ENCODE measurements at regions not wholly inside any gene's neighbourhood (a gene's known extent, or its start where the extent isn't known, plus 50 kb on each side); places are given as distances from the start of the nearest gene placed in this dataset.
"Not testable (repeated sequence)": the region's sequence is repeated elsewhere in the genome, so short reads cannot be mapped to it uniquely, and the experiment has no call there.

- no peak for DNase-seq
Observed at GRCh38 chr9:97176206-97176605, 131.3 kb upstream of the CCDC180 start.

GRCh38 chr9:97168174-97168573 is 129.2 kb upstream of the CTSV start:
- peak; percentile 74 for DNase-seq

DNA sequence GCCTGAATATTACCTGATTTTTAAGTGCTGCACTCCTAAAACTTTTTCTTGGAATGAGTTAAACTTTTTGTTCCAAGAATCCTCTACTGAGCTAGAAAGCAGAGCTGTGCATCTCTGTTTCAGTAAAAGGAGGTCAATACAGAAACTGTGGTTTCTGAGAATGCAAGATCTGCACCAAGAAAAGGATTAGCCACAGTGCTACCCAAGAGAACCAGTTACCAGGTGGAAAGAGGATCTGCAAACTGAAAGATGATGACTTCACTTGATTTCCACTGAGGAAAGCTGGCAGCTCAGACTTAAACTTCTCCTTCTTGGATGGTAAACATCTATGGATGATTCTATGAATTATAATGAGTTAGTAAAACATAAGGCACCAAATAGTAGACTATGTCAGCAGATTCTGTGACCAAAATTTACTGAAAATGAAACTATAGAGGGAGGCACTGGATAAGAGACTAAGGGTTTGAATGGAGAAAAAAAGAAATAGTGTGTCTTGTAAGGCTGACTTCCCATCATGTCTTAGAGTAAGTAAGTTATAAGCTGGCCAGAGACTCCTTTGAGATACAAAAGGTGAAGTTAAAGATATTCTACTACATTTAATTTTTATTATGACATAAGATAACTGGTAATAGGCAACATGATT is 127.7 kb upstream of the CTSV start:
- not testable (repeated sequence) for DNase-seq

DNA sequence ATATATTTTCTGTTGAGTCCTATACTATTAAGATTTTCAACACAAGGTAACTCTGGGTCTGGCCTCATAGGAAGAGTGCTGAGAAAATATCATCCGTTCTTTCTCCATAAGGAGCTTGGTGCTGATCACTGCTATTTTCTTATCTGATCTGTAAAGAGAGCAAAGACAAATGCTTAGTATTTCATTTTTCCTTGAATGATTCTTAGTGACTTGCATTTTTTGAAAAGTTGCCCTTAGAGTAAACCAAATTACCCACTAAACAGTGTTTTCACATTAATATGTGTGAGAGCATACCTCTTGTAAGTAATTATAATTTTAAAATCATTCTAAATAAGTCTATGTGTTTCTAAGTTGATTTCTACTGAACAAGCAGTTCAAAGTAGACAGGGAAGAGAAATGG is 121.3 kb upstream of the CTSV start:
- DNase-seq = no peak

DNA sequence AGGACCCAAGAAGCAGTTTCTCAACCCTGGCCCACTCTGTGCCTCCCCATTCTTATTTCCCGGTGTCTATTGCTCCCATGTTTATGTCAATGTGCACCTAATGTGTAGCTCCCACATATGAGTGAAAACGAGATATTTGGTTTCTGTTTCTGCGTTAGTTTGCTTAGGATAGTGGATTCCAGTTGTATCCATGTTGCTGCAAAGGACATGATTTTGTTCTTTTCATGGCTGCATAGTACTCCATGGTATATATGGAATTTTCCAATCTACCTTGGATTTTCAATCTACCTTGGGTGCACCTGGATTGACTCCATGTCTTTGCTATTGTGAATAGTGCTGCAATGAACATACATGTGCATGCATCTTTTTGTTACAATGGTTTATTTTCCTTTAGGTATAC is 119.8 kb upstream of the CTSV start:
- DNase-seq = not testable (repeated sequence)

DNA sequence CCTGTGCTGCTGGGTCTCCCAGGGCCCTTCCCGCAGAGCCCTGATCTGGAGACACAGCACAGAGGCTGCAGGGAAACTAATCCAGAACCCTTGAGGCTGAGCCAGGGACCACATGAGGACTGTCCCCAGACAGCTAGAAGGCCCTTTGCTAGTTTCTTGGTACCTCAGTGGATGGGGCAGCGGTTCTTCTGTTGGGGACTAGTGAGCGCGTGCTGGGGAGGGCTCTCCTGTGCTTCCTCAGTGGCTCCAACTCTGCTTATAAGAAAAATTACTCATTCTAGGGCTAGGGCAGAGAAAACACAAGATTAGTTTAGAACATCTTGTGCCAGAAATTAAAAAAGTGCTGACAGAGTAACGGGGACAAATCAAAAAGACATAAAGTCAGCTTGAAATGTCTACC is 116.5 kb upstream of the CTSV start:
- DNase-seq = not testable (repeated sequence)

DNA sequence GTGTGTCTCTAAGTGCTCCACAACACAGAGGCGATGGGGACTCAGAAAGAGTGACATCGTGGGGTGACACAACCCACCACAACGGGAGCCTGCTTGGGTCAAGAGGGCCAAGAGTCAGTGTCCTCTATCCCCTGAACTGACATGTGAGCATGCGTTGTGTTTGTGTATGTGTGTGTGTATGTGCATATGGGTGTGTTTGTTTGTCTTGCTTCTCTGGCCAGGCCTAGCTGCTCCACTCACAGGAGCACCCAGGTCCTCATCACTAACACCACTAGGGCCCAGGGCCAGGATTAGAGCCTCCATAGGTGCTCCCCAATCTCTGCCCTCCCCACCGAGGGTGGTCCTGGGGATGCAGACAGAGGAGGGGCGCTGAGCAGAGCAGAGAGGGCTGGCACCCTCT is 115.0 kb upstream of the CTSV start:
- DNase-seq = no peak

- DNase-seq = not testable (repeated sequence)
Observed at GRCh38 chr9:97153160-97153559, 114.2 kb upstream of the CTSV start.

- not testable (repeated sequence) for DNase-seq
Observed at GRCh38 chr9:97150471-97150870, 111.5 kb upstream of the CTSV start.

- not testable (repeated sequence) for DNase-seq
Observed at GRCh38 chr9:97148428-97148827, 109.5 kb upstream of the CTSV start.

DNA sequence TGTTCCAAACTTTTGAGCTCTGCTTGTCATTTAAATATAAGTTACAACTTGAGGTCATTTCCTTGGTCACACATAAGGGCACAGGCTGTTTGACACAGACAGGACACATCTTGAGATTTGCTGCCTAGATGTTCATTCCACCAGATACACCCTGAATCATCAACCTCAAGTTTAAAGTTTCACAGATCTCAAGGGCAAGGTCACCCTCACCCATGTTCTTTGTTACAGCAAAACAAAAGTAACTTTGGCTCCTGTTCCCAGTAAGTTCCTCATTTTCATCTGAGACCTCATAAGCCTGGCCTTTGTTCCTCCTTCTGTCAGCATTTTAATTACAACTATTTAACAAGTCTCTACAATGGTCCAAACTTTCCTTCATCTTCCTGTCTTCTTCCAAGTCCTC is 106.7 kb upstream of the CTSV start:
- not testable (repeated sequence) for DNase-seq

DNA sequence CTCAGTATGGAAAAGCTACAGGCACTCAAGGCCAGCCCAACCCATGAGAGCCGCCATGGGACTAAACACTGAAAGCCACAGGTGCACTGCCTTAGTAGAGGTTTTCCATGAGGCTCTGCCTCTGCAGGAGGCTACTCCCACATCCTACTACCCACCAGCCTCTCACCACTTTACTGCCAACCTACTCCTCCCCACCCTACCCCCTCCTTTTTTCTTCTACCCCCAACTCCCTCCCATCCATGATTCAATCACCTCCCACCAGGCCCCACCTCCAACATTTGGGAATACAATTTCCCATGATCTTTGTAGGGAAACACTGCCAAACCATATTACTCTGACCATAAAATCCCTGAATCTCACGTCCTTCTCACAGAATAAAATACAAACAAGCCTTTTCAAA is 101.6 kb upstream of the CTSV start:
- no peak for DNase-seq

DNA sequence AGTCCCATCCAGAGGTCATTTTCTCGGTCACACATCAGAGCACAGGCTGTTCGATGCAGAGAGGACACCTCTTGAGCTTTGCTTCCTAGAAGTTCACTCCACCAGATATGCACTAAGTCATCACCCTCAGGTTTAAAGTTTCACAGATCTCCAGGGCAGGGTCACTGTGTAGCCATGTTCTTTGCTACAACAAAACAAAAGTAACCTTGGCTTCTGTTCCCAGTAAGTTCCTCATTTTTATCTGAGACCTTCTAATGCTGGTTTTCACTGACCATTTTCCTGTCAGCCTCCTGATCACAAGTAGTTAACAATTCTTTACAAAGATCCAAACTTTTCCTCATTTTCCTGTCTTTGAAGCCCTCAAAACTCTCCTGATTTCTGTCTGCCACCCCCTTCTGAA is 97.5 kb upstream of the CTSV start:
- DNase-seq = no peak

DNA sequence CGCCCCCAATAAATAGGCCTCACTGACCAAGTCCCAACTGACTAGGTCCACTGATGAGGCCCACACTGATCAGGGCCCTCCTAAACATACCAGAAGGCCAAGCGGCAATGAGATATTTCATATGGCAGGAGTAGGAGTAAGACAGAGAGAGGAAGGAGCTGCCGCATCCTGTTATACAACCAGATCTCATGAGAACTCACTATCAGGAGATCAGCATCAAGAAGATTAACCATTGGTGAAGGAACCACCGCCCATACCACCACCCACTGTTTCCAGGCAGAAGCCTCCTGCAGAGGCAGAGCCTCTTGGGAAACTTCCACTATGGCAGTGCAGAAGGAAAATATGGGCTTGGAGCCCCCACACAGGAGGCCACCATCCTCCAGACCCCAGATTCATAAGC is 95.0 kb upstream of the CTSV start:
- not testable (repeated sequence) for DNase-seq

GRCh38 chr9:97132865-97133264 is 93.9 kb upstream of the CTSV start:
- DNase-seq = no peak

- DNase-seq = not testable (repeated sequence)
Observed at GRCh38 chr9:97130864-97131263, 91.9 kb upstream of the CTSV start.

DNA sequence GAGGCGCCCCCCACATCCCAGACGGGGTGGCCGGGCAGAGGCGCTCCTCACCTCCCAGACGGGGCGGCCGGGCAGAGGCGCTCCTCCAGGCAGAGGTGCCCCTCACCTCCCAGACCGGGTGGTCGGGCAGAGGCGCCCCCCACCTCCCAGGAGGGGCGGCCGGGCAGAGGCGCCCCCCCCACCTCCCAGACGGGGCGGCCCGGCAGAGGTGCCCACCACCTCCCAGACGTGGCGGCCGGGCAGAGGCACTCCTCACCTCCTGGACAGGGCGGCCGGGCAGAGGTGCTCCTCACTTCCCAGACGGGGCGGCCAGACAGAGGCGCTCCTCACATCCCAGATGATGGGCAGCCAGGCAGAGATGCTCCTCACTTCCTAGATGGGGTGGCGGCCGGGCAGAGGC is 91.4 kb upstream of the CTSV start:
- not testable (repeated sequence) for DNase-seq

GRCh38 chr9:97128919-97129318 is 90.0 kb upstream of the CTSV start:
- no peak for DNase-seq

GRCh38 chr9:97124256-97124655 is 85.3 kb upstream of the CTSV start:
- no peak for DNase-seq

GRCh38 chr9:97110696-97111095 is 71.8 kb upstream of the CTSV start:
- DNase-seq = no peak

DNA sequence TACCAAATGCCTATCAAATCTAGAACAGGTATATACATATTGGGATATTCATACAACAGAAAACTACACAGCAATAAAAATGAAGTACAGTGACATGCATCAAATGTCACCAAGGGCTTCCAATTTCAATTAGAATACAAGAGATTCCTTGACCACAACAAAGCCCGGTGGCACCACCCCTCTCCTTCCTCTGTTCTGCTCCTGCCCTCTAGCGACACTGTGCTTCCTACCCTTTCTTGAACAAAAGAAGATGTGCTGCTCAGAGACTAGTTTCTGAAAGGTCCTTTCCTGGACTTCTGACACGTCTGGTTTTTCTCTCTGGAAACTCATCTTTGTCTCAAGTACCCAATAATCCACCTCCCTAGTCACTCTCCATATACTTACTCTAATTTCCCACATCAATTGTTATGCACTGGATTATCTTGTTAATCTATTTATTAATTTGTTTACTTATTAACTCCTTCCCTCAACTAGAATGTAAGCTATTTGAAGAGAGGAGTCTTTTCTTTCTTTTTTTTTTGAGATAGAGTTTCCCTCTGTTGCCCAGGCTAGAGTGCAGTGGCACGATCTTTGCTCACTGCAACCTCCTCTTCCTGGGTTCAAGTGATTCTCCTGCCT is 70.4 kb upstream of the CTSV start:
- DNase-seq = peak; percentile 81

DNA sequence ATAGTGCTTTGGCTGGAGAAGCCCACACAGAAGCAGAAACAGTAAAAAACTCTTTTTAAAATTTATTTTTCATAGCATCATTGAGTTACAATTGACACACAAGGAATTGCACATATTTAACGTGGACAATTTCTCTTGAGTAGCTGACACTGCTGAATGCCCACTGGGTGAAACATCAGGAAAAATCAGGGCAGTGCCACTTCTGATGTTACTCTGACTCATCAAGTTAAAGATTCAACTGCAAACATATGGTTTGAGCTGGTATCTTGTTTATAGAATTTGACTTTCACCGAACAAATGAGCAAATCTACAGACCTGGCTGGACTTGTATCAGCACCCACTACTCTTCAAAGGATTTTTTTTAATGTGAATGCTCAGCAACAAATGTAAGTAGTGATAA is 66.3 kb upstream of the CTSV start:
- not testable (repeated sequence) for DNase-seq

GRCh38 chr9:97103613-97104383 is 64.9 kb upstream of the CTSV start:
- DNase-seq = not testable (repeated sequence)

DNA sequence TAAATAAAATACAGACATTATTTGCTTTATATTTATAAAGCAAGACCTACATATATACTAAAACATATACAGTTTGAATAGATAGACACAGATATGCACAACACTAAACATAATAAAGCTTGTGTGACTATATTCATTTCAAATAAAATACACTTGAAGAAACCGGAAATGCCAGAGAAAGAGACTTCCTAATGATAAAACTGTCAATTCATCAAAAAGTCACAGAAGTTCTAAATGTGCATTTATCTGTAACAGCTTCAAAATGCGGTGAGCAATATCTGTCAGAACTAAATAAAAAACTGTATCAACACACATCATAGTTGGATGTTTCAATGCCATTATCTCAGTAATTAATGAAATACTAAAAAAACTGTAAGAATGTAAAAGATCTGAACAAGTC is 60.6 kb upstream of the CTSV start:
- not testable (repeated sequence) for DNase-seq

Data from islet precursor cell (in vitro differentiated cells).